HUES64 (cell line): ENCODE measurements at regions not wholly inside any gene's neighbourhood (a gene's known extent, or its start where the extent isn't known, plus 50 kb on each side); places are given as distances from the start of the nearest gene placed in this dataset.

Experiments
- H3K27ac ChIP-seq: 2 replicates; pipeline ENCODE4 v1.7.0; 2013; ENCODE audit warnings: low read depth, low read length, inconsistent platforms
- H3K27me3 ChIP-seq: 2 replicates; pipeline ENCODE4 v1.6.1; 2013; ENCODE audit warnings: mild to moderate bottlenecking, low read length; ENCODE audit not compliant: insufficient read depth
- H3K36me3 ChIP-seq: 2 replicates; pipeline ENCODE4 v1.6.1; 2013; ENCODE audit warnings: mild to moderate bottlenecking, low read length; ENCODE audit not compliant: insufficient read depth
- H3K4me1 ChIP-seq: 2 replicates; pipeline ENCODE4 v1.6.1; 2013; ENCODE audit warnings: mild to moderate bottlenecking, low read length, moderate library complexity; ENCODE audit not compliant: insufficient read depth
- H3K4me3 ChIP-seq: 2 replicates; pipeline ENCODE4 v1.5.1; 2013; ENCODE audit warnings: mild to moderate bottlenecking, low read length, moderate library complexity
- H3K9ac ChIP-seq: 2 replicates; pipeline ENCODE4 v1.6.1; 2013; ENCODE audit warnings: mild to moderate bottlenecking, low read depth, low read length
- H3K9me3 ChIP-seq: 2 replicates; pipeline ENCODE4 v1.6.1; 2013; ENCODE audit warnings: low read depth, low read length; ENCODE audit not compliant: insufficient read depth
- WGBS: fragments of 150-250, 120-280 bp; methylation state at CpG from one replicate; pipeline ENCODE4 v1.1.7; 2013; ENCODE audit warnings: missing lambda C conversion rate; 5-methylcytosine and 5-hydroxymethylcytosine counted together

DNA sequence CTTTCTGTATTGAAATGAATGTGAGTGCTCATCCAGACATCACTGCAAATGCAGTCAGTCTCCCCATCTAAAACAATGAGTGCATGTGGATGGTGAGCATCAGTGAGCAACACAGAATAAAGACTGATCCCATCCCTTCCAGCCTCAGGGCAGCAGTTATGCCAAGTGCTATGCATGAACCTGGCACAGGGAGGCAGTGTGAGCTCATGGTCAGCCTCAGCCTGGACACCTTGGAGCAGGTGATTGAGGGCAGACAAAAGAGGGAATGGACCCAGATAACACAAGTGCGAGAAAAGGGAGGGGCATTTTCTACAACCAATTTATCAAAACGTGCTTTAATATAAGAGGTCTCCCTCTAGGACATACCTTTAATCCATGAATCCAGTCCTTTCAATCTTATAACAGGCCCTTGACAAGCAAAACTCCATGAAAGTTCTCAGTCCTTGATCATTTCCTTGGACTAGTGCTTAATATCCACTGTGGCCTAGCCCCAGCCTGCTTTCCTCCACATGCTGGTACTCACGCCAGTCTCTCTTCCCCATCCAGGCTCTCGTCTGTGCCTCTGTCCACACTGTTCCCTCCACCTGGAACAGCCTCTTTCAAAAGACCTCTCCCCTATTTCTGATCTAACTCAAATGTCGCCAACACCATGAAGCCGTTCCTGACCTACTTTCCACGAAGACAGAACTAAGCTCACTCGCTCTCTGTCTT, 50.5 kb upstream of the LRRC55 start:
- H3K27me3 ChIP-seq = no peaks in the 10 kb centered on the region
- no peaks in the 10 kb centered on the region for H3K36me3 ChIP-seq
- no peaks in the 10 kb centered on the region for H3K4me1 ChIP-seq
- no peak overlapping the region for H3K4me3 ChIP-seq
- no peak overlapping the region for H3K27ac ChIP-seq
- H3K9me3 ChIP-seq = no peaks in the 10 kb centered on the region
- WGBS = 71% methylated on average over 8 of the region's 8 CpGs
- H3K9ac ChIP-seq = no peak overlapping the region
